MM.1S (cell line): ENCODE measurements at regions not wholly inside any gene's neighbourhood (a gene's known extent, or its start where the extent isn't known, plus 50 kb on each side); places are given as distances from the start of the nearest gene placed in this dataset.

Experiments
- DNase-seq: peaks from one replicate; pipeline ENCODE4 v3.0.0-alpha.2; 2015
- H2AFZ ChIP-seq: fragments of 300-600 bp; sonication (generic); 2 replicates; pipeline ENCODE4 v1.6.0; 2016; ENCODE audit warnings: antibody characterized with exemption, low read length
- H3F3A ChIP-seq: fragments of 300-600 bp; sonication (generic); 2 replicates; pipeline ENCODE4 v1.6.1; 2016; ENCODE audit warnings: mild to moderate bottlenecking, antibody characterized with exemption, low read length, moderate library complexity, mixed read lengths; ENCODE audit not compliant: insufficient read depth
- H3K27ac ChIP-seq: fragments of 300-600 bp; sonication (generic); 2 replicates; pipeline ENCODE4 v1.5.1; 2016; ENCODE audit warnings: mild to moderate bottlenecking, low read length
- H3K27me3 ChIP-seq: fragments of 300-600 bp; sonication (generic); replicated peaks from 2 replicates; pipeline ENCODE4 v1.6.0; 2016; ENCODE audit warnings: low read length; ENCODE audit not compliant: insufficient read depth
- H3K36me3 ChIP-seq: fragments of 300-600 bp; sonication (generic); replicated peaks from 2 replicates; pipeline ENCODE4 v1.6.1; 2016; ENCODE audit warnings: mild to moderate bottlenecking, low read length, mixed read lengths; ENCODE audit not compliant: insufficient read depth
- H3K4me1 ChIP-seq: fragments of 300-600 bp; sonication (generic); 2 replicates; pipeline ENCODE4 v1.6.1; 2016; ENCODE audit warnings: low read length, mixed read lengths
- H3K4me2 ChIP-seq: fragments of 300-600 bp; sonication (generic); 2 replicates; pipeline ENCODE4 v1.6.0; 2016; ENCODE audit warnings: low read depth, low read length
- H3K4me3 ChIP-seq: fragments of 300-600 bp; sonication (generic); 2 replicates; pipeline ENCODE4 v1.5.1; 2016; ENCODE audit warnings: low read length, mixed read lengths
- H3K79me2 ChIP-seq: fragments of 300-600 bp; sonication (generic); 2 replicates; pipeline ENCODE4 v1.6.1; 2016; ENCODE audit warnings: mixed run types, low read length, mixed read lengths
- H3K9ac ChIP-seq: fragments of 300-600 bp; sonication (generic); 2 replicates; pipeline ENCODE4 v1.6.1; 2016; ENCODE audit warnings: low read length, mixed read lengths
- H3K9me2 ChIP-seq: fragments of 300-600 bp; sonication (generic); replicated peaks from 2 replicates; pipeline ENCODE4 v1.6.1; 2016; ENCODE audit warnings: mild to moderate bottlenecking, low read length, mixed read lengths; ENCODE audit not compliant: insufficient read depth
- H3K9me3 ChIP-seq: fragments of 300-600 bp; sonication (generic); replicated peaks from 2 replicates; pipeline ENCODE4 v1.6.1; 2016; ENCODE audit warnings: mild to moderate bottlenecking, low read length, mixed read lengths; ENCODE audit not compliant: insufficient read depth
- H4K20me1 ChIP-seq: fragments of 300-600 bp; sonication (generic); 2 replicates; pipeline ENCODE4 v1.6.1; 2016; ENCODE audit warnings: mild to moderate bottlenecking, low read length, moderate library complexity, mixed read lengths; ENCODE audit not compliant: insufficient read depth
- EZH2 ChIP-seq: fragments of 300-600 bp; sonication (generic); optimal IDR thresholded peaks from 2 replicates; pipeline ENCODE3; 2017; ENCODE audit warnings: low read depth, mild to moderate bottlenecking, antibody characterized with exemption, low read length, mixed read lengths
- EZH2phosphoT487 ChIP-seq: fragments of 300-600 bp; sonication (generic); IDR thresholded peaks from 2 replicates; pipeline ENCODE4 v1.6.1; 2018; ENCODE audit warnings: antibody characterized with exemption, low read length
- TF ChIP-seq, protein P1 (sequence below): fragments of 300-600 bp; sonication (generic); IDR thresholded peaks from 2 replicates; pipeline ENCODE4 v1.5.1; 2016; ENCODE audit warnings: antibody characterized with exemption, low read length, mixed read lengths

GRCh38 chr6:76453270-76453669 lies 380.8 kb upstream of the IMPG1 start:
- no peak overlapping the region for H3K4me3 ChIP-seq
- no peaks in the 10 kb centered on the region for H3F3A ChIP-seq
- TF ChIP-seq EZH2phosphoT487 (no peak), EZH2 (no peak)
- TF ChIP-seq, protein P1, sequence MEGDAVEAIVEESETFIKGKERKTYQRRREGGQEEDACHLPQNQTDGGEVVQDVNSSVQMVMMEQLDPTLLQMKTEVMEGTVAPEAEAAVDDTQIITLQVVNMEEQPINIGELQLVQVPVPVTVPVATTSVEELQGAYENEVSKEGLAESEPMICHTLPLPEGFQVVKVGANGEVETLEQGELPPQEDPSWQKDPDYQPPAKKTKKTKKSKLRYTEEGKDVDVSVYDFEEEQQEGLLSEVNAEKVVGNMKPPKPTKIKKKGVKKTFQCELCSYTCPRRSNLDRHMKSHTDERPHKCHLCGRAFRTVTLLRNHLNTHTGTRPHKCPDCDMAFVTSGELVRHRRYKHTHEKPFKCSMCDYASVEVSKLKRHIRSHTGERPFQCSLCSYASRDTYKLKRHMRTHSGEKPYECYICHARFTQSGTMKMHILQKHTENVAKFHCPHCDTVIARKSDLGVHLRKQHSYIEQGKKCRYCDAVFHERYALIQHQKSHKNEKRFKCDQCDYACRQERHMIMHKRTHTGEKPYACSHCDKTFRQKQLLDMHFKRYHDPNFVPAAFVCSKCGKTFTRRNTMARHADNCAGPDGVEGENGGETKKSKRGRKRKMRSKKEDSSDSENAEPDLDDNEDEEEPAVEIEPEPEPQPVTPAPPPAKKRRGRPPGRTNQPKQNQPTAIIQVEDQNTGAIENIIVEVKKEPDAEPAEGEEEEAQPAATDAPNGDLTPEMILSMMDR, result no peak
- H2AFZ ChIP-seq, result no peak overlapping the region
- no peaks in the 10 kb centered on the region for H3K4me1 ChIP-seq
- H4K20me1 ChIP-seq, result no peaks in the 10 kb centered on the region
- no peak overlapping the region for H3K4me2 ChIP-seq
- DNase-seq, result no peak
- H3K79me2 ChIP-seq, result no peaks in the 10 kb centered on the region
- H3K9ac ChIP-seq, result no peak overlapping the region
- H3K9me3 ChIP-seq, result no peaks in the 10 kb centered on the region; the same call in 1 of the 2 replicates
- H3K36me3 ChIP-seq, result no peaks in the 10 kb centered on the region
- no peak overlapping the region for H3K27ac ChIP-seq
- H3K9me2 ChIP-seq, result no peaks in the 10 kb centered on the region
- H3K27me3 ChIP-seq, result no peaks in the 10 kb centered on the region

GRCh38 chr6:76451926-76452709 lies 379.7 kb upstream of the IMPG1 start:
- Histone ChIP-seq H3K4me2 (no peak overlapping the region), H2AFZ (no peak overlapping the region), H3K9me2 (no peaks in the 10 kb centered on the region), H3K4me1 (no peaks in the 10 kb centered on the region), H3K27me3 (no peaks in the 10 kb centered on the region), H4K20me1 (no peaks in the 10 kb centered on the region), H3F3A (no peaks in the 10 kb centered on the region), H3K4me3 (no peak overlapping the region), H3K27ac (no peak overlapping the region), H3K36me3 (no peaks in the 10 kb centered on the region), H3K9ac (no peak overlapping the region), H3K9me3 (no peaks in the 10 kb centered on the region), H3K79me2 (no peaks in the 10 kb centered on the region)
- TF ChIP-seq EZH2 (no peak), EZH2phosphoT487 (no peak)
- TF ChIP-seq, protein P1, result no peak
- DNase-seq, result no peak

DNA sequence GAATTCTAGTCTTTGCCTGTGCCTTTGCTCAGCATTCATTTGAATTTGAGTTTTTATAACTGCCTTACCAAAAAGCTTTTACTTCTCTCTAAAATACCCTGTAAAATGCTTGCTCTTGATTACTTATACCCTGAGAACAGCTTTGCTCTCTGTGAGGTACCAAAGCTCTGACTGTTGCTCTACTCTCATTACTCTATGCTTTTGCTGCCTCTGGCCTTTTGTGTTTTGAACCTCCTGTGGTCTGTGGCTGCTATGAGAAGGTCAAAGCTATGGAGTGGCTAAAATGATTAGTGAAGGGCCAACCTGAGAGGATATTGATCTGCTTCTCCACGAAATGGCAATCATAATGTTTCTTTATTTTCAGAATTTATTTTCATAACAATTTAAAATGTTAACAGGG lies 375.6 kb upstream of the IMPG1 start:
- Histone ChIP-seq H4K20me1 (no peaks in the 10 kb centered on the region), H3K4me2 (no peak overlapping the region), H3K36me3 (no peaks in the 10 kb centered on the region), H3K9me2 (no peaks in the 10 kb centered on the region), H3K79me2 (no peaks in the 10 kb centered on the region), H3K4me1 (no peaks in the 10 kb centered on the region), H3K27ac (no peak overlapping the region), H3K4me3 (no peak overlapping the region), H2AFZ (no peak overlapping the region), H3K27me3 (no peaks in the 10 kb centered on the region), H3K9ac (no peak overlapping the region), H3K9me3 (no peaks in the 10 kb centered on the region), H3F3A (no peaks in the 10 kb centered on the region)
- TF ChIP-seq EZH2 (no peak), EZH2phosphoT487 (no peak)
- TF ChIP-seq, protein P1, result no peak
- no peak for DNase-seq
